ENCODE measurements at regions not wholly inside any gene's neighbourhood (a gene's known extent, or its start where the extent isn't known, plus 50 kb on each side); places are given as distances from the start of the nearest gene placed in this dataset.

GRCh38 chr9:7707934-7708333 is 91.6 kb downstream of the DMAC1 start:
- Histone ChIP-seq H3K27me3 (ENCODE audit: low read length) (no peaks in the 10 kb centered on the region), H3K9me3 (ENCODE audit: insufficient read depth, low read length) (no peaks in the 10 kb centered on the region), H2AFZ (ENCODE audit: low read depth, low read length, severe bottlenecking) (no peak overlapping the region), H3K4me2 (ENCODE audit: low read depth, low read length, poor library complexity, severe bottlenecking) (no peak overlapping the region), H3K9me2 (replicated peaks; ENCODE audit: insufficient read depth, low read length) (no peaks in the 10 kb centered on the region), H3K27ac (ENCODE audit: low read depth, low read length) (no peak overlapping the region), H3F3A (ENCODE audit: insufficient read depth) (no peaks in the 10 kb centered on the region), H3K9ac (ENCODE audit: low read length) (no peak overlapping the region), H3K4me3 (ENCODE audit: insufficient read depth, low read length, poor library complexity, severe bottlenecking) (no peak overlapping the region), H3K36me3 (ENCODE audit: low read length) (no peaks in the 10 kb centered on the region), H4K20me1 (ENCODE audit: low read depth, low read length) (no peaks in the 10 kb centered on the region), H3K79me2 (ENCODE audit: insufficient read depth, low read length) (no peaks in the 10 kb centered on the region)
- no peak for TF ChIP-seq EZH2phosphoT487 (conservative IDR thresholded peaks at IDR 0.05; ENCODE audit: low read length)
- TF ChIP-seq CTCF (IDR thresholded peaks at IDR 0.05; ENCODE audit: insufficient read depth, low read length, poor library complexity, severe bottlenecking), result no peak

- no peaks in the 10 kb centered on the region for H3K79me2 ChIP-seq (ENCODE audit: insufficient read depth, low read length)
- no peak overlapping the region for H3K4me3 ChIP-seq (ENCODE audit: insufficient read depth, low read length, poor library complexity, severe bottlenecking)
- H3K4me2 ChIP-seq (ENCODE audit: low read depth, low read length, poor library complexity, severe bottlenecking), result no peak overlapping the region
- no peak overlapping the region for H3K27ac ChIP-seq (ENCODE audit: low read depth, low read length)
- no peak overlapping the region for H3K9ac ChIP-seq (ENCODE audit: low read length)
- no peaks in the 10 kb centered on the region for H3K36me3 ChIP-seq (ENCODE audit: low read length)
- no peaks in the 10 kb centered on the region for H3F3A ChIP-seq (ENCODE audit: insufficient read depth)
- no peak overlapping the region for H2AFZ ChIP-seq (ENCODE audit: low read depth, low read length, severe bottlenecking)
- no peaks in the 10 kb centered on the region for H3K9me3 ChIP-seq (ENCODE audit: insufficient read depth, low read length)
- H3K27me3 ChIP-seq (ENCODE audit: low read length), result no peaks in the 10 kb centered on the region
- TF ChIP-seq EZH2phosphoT487 (conservative IDR thresholded peaks at IDR 0.05; ENCODE audit: low read length) (no peak), CTCF (IDR thresholded peaks at IDR 0.05; ENCODE audit: insufficient read depth, low read length, poor library complexity, severe bottlenecking) (no peak)
- no peaks in the 10 kb centered on the region; the same call in 1 of the 2 replicates for H3K9me2 ChIP-seq (replicated peaks; ENCODE audit: insufficient read depth, low read length)
- H4K20me1 ChIP-seq (ENCODE audit: low read depth, low read length), result no peaks in the 10 kb centered on the region
Measured at GRCh38 chr9:7704543-7704942, 95.0 kb downstream of the DMAC1 start.

GRCh38 chr9:7691909-7692308 is 107.7 kb downstream of the DMAC1 start:
- H4K20me1 ChIP-seq (ENCODE audit: low read depth, low read length), result no peaks in the 10 kb centered on the region
- H3K4me2 ChIP-seq (ENCODE audit: low read depth, low read length, poor library complexity, severe bottlenecking), result no peak overlapping the region
- no peak overlapping the region for H2AFZ ChIP-seq (ENCODE audit: low read depth, low read length, severe bottlenecking)
- no peaks in the 10 kb centered on the region for H3K27me3 ChIP-seq (ENCODE audit: low read length)
- no peaks in the 10 kb centered on the region for H3K9me3 ChIP-seq (ENCODE audit: insufficient read depth, low read length)
- H3K36me3 ChIP-seq (ENCODE audit: low read length), result no peaks in the 10 kb centered on the region
- TF ChIP-seq CTCF (IDR thresholded peaks at IDR 0.05; ENCODE audit: insufficient read depth, low read length, poor library complexity, severe bottlenecking) (no peak), EZH2phosphoT487 (conservative IDR thresholded peaks at IDR 0.05; ENCODE audit: low read length) (no peak)
- no peaks in the 10 kb centered on the region for H3F3A ChIP-seq (ENCODE audit: insufficient read depth)
- H3K9ac ChIP-seq (ENCODE audit: low read length), result no peak overlapping the region
- H3K27ac ChIP-seq (ENCODE audit: low read depth, low read length), result no peak overlapping the region
- no peaks in the 10 kb centered on the region for H3K9me2 ChIP-seq (replicated peaks; ENCODE audit: insufficient read depth, low read length)
- H3K79me2 ChIP-seq (ENCODE audit: insufficient read depth, low read length), result no peaks in the 10 kb centered on the region
- H3K4me3 ChIP-seq (ENCODE audit: insufficient read depth, low read length, poor library complexity, severe bottlenecking), result no peak overlapping the region

All from SU-DHL-6 (cell line).